HL-60 (cell line): ENCODE measurements at regions not wholly inside any gene's neighbourhood (a gene's known extent, or its start where the extent isn't known, plus 50 kb on each side); places are given as distances from the start of the nearest gene placed in this dataset.

Experiments
- DNase-seq, 2 experiments: peaks; one replicate each; pipeline ENCODE4 v3.0.0-alpha.2; 2010 to 2020; ENCODE audit warnings: low read depth in 1 of 2, low spot score in 1 of 2
- H3K27ac ChIP-seq: fragments of 250-450 bp; sonication (Bioruptor Pico); replicated peaks from 2 replicates; pipeline ENCODE4 v1.5.1; 2020; ENCODE audit warnings: mild to moderate bottlenecking, moderate library complexity
- H3K27me3 ChIP-seq: fragments of 250-450 bp; sonication (Bioruptor Pico); 2 replicates; pipeline ENCODE4 v1.5.1; 2021; ENCODE audit warnings: mild to moderate bottlenecking, moderate library complexity; ENCODE audit not compliant: insufficient read depth, poor library complexity, severe bottlenecking
- H3K4me3 ChIP-seq: replicated peaks from 2 replicates; pipeline ENCODE4 v1.5.1; 2011; ENCODE audit warnings: mild to moderate bottlenecking, control low read depth, low read length; ENCODE audit not compliant: insufficient read depth
- CTCF ChIP-seq: IDR thresholded peaks from one replicate; pipeline ENCODE4 v1.5.1; 2011; ENCODE audit warnings: low read length, control low read depth, inconsistent platforms; ENCODE audit not compliant: insufficient read depth
- GABPA ChIP-seq: IDR thresholded peaks from 2 replicates; pipeline ENCODE4 v1.6.1; 2012; ENCODE audit warnings: low read depth
- POLR2AphosphoS5 ChIP-seq: IDR thresholded peaks from 2 replicates; pipeline ENCODE4 v1.6.1; 2012; ENCODE audit warnings: low read depth
- SPI1 ChIP-seq: IDR thresholded peaks from 2 replicates; pipeline ENCODE4 v1.6.1; 2012; ENCODE audit warnings: low read depth, mild to moderate bottlenecking, borderline replicate concordance
- TF ChIP-seq, protein P1 (sequence below): IDR thresholded peaks from 2 replicates; pipeline ENCODE4 v1.6.1; 2012; ENCODE audit warnings: low read depth; ENCODE audit not compliant: insufficient replicate concordance

DNA sequence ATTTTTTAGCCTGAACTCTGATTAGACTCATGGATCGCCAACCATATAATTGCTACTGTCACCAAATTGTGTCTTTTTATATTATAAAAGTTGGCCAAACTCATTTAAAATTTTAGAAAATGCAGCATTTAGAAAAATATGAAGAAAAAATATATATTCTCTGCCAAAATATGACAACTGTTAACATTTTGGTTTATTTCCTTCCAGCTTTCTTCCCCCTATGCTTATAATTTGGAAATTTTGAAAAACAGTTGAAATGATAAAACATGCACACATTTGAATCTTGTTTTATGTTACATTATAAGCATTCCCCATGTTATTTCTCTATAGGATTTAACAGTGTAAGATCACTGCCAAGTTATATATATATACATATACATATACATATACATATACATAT lies 1112.8 kb downstream of the TUSC7 start:
- DNase-seq = no peak
- TF ChIP-seq CTCF (no peak), GABPA (no peak), SPI1 (no peak), POLR2AphosphoS5 (no peak)
- TF ChIP-seq, protein P1, sequence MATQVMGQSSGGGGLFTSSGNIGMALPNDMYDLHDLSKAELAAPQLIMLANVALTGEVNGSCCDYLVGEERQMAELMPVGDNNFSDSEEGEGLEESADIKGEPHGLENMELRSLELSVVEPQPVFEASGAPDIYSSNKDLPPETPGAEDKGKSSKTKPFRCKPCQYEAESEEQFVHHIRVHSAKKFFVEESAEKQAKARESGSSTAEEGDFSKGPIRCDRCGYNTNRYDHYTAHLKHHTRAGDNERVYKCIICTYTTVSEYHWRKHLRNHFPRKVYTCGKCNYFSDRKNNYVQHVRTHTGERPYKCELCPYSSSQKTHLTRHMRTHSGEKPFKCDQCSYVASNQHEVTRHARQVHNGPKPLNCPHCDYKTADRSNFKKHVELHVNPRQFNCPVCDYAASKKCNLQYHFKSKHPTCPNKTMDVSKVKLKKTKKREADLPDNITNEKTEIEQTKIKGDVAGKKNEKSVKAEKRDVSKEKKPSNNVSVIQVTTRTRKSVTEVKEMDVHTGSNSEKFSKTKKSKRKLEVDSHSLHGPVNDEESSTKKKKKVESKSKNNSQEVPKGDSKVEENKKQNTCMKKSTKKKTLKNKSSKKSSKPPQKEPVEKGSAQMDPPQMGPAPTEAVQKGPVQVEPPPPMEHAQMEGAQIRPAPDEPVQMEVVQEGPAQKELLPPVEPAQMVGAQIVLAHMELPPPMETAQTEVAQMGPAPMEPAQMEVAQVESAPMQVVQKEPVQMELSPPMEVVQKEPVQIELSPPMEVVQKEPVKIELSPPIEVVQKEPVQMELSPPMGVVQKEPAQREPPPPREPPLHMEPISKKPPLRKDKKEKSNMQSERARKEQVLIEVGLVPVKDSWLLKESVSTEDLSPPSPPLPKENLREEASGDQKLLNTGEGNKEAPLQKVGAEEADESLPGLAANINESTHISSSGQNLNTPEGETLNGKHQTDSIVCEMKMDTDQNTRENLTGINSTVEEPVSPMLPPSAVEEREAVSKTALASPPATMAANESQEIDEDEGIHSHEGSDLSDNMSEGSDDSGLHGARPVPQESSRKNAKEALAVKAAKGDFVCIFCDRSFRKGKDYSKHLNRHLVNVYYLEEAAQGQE = no peak
- Histone ChIP-seq H3K27ac (no peak overlapping the region), H3K4me3 (no peak overlapping the region), H3K27me3 (no peaks in the 10 kb centered on the region)

DNA sequence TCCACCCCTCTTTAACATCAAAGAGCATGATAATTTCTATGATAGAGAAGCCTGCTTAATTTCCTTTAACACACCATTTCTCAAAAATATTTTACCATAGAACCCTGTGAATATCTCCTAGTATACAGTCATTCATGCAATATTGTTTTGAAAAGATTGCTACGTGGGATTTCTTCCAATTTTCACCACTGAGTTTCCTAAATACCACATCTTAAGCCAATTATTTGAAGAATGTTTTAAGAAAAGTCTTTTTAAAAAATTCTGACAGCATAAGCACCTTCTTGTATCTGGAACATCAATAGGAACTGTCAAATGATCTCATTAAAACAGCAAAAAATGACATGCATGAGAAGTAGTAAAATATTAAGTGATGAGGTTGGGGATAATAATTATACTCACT lies 1126.7 kb downstream of the TUSC7 start:
- H3K4me3 ChIP-seq = no peak overlapping the region
- no peak for DNase-seq
- H3K27me3 ChIP-seq = no peaks in the 10 kb centered on the region
- TF ChIP-seq CTCF (no peak), GABPA (no peak), SPI1 (no peak)
- TF ChIP-seq, protein P1 = no peak
- H3K27ac ChIP-seq = no peak overlapping the region

DNA sequence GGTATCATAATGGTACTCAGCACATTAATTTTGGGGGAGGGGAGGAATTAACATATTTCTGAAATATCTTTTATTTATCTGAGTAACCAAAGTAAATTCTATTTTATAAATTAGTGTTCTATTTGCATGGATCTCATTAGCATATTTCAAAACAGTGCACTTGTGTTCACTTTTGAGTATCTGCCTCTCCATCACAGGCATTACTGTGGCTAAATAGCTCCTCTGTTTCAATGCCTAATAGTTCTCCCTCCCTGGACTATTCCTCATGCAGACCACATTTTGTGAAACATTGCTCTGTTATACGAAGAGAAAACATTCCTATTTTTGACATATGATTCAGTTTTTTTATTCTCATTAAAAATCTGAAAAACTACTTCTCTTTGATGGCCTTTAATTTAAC lies 1127.8 kb downstream of the TUSC7 start:
- Histone ChIP-seq H3K27me3 (no peaks in the 10 kb centered on the region), H3K4me3 (no peak overlapping the region), H3K27ac (no peak overlapping the region)
- DNase-seq = no peak
- no peak for TF ChIP-seq POLR2AphosphoS5
- no peak for TF ChIP-seq SPI1
- TF ChIP-seq, protein P1 = no peak
- TF ChIP-seq CTCF = no peak
- no peak for TF ChIP-seq GABPA
